HFF-Myc (cell line): ENCODE measurements at regions not wholly inside any gene's neighbourhood (a gene's known extent, or its start where the extent isn't known, plus 50 kb on each side); places are given as distances from the start of the nearest gene placed in this dataset.

ENCODE experiments used
- DNase-seq: peaks from one replicate; pipeline ENCODE4 v3.0.0-alpha.2; 2011; ENCODE audit warnings: low read depth; ENCODE audit errors: extremely low read depth
- H3K4me3 ChIP-seq: replicated peaks from 2 replicates; pipeline ENCODE4 v1.5.1; 2011; ENCODE audit warnings: low read depth, mild to moderate bottlenecking, control low read depth, low read length
- CTCF ChIP-seq: IDR thresholded peaks from 2 replicates; pipeline ENCODE4 v1.5.1; 2012; ENCODE audit warnings: mild to moderate bottlenecking, low read depth, low read length, control low read depth; ENCODE audit errors: missing control alignments

- no peak overlapping the region for H3K4me3 ChIP-seq
- DNase-seq, result no peak
- no peak for TF ChIP-seq CTCF
These were observed 173.4 kb downstream of the KITLG start for GRCh38 chr12:88406905-88407304.

- DNase-seq, result no peak
- H3K4me3 ChIP-seq, result no peak overlapping the region
- no peak for TF ChIP-seq CTCF
These were observed 171.4 kb downstream of the KITLG start for GRCh38 chr12:88408823-88409222.

GRCh38 chr12:88409257-88409656 is 171.0 kb downstream of the KITLG start:
- no peak for TF ChIP-seq CTCF
- DNase-seq, result no peak
- no peak overlapping the region for H3K4me3 ChIP-seq

GRCh38 chr12:88411689-88412088 is 168.6 kb downstream of the KITLG start:
- H3K4me3 ChIP-seq, result no peak overlapping the region
- TF ChIP-seq CTCF, result no peak
- no peak for DNase-seq

- no peak for TF ChIP-seq CTCF
- no peak for DNase-seq
- H3K4me3 ChIP-seq, result no peak overlapping the region
These were observed 166.6 kb downstream of the KITLG start for GRCh38 chr12:88413646-88414045.

- no peak for TF ChIP-seq CTCF
- no peak overlapping the region for H3K4me3 ChIP-seq
- no peak for DNase-seq
These were observed 164.1 kb downstream of the KITLG start for GRCh38 chr12:88416155-88416554.

- DNase-seq, result no peak
- no peak overlapping the region for H3K4me3 ChIP-seq
- no peak for TF ChIP-seq CTCF
These were observed 163.5 kb downstream of the KITLG start for GRCh38 chr12:88416786-88417185.
